Stomach (tissue), 4 donors: ENCODE measurements at regions not wholly inside any gene's neighbourhood (a gene's known extent, or its start where the extent isn't known, plus 50 kb on each side); places are given as distances from the start of the nearest gene placed in this dataset.

Experiments used
- EP300 ChIP-seq: sonication (generic); formaldehyde crosslinking; IDR thresholded peaks from one replicate; pipeline ENCODE4 v1.6.1; 2017; ENCODE audit warnings: antibody characterized with exemption
- POLR2A ChIP-seq, 4 donors: fragments of 450-650 bp; IDR thresholded peaks; one replicate each; pipeline ENCODE4 v1.6.1; 2016; ENCODE audit warnings: antibody characterized with exemption in 4 of 4, control low read depth in 2 of 4, mild to moderate bottlenecking in 1 of 4, moderate library complexity in 1 of 4
- POLR2AphosphoS5 ChIP-seq, 3 donors: sonication (generic); formaldehyde crosslinking; IDR thresholded peaks; one replicate each; pipeline ENCODE4 v1.6.1; 2016; ENCODE audit warnings: antibody characterized with exemption in 3 of 3
- TF ChIP-seq, protein P1 (sequence below), 7 experiments: fragments of 450-650 bp in 4 of 7; fragments of 200-600 bp in 3 of 7; sonication (generic) in 3 of 7; IDR thresholded peaks; one replicate each; pipeline ENCODE4 v1.5.1; 2016 to 2019; ENCODE audit warnings: antibody characterized with exemption in 7 of 7, control low read depth in 2 of 7, mild to moderate bottlenecking in 1 of 7

DNA sequence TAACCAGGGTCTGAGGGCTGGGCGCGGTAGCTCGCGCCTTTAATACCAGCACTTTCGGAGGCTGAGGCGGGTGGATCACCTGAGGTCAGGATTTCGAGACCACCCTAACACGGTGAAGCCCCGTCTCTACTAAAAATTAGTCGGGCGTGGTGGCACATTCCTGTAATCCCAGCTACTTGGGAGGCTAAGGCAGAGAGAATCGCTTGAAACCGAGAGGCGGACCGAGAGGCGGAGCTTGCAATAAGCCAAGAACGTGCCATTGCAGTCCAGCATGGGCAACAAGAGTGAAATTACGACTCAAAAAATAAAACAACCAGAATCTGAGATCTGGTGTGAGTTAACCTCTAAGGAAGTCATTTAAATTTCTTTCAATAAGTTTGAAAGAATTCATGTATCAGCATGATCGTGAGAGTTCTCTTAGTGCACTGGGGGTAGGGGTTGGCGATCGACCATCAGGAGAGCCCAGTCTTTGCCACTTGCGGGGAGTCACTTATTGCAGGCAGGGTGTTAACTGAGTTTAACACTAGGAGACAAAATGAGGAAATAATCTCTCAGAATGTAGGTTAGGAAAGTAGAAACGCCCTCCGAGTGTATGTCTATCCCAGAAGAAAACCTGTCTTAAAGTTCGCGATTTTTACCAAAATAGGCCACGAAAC, 206.5 kb upstream of the ZNF184 start:
- no peak for TF ChIP-seq EP300
- TF ChIP-seq, protein P1, sequence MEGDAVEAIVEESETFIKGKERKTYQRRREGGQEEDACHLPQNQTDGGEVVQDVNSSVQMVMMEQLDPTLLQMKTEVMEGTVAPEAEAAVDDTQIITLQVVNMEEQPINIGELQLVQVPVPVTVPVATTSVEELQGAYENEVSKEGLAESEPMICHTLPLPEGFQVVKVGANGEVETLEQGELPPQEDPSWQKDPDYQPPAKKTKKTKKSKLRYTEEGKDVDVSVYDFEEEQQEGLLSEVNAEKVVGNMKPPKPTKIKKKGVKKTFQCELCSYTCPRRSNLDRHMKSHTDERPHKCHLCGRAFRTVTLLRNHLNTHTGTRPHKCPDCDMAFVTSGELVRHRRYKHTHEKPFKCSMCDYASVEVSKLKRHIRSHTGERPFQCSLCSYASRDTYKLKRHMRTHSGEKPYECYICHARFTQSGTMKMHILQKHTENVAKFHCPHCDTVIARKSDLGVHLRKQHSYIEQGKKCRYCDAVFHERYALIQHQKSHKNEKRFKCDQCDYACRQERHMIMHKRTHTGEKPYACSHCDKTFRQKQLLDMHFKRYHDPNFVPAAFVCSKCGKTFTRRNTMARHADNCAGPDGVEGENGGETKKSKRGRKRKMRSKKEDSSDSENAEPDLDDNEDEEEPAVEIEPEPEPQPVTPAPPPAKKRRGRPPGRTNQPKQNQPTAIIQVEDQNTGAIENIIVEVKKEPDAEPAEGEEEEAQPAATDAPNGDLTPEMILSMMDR (IDR thresholded peaks at IDR 0.05), result no peak
- no peak for TF ChIP-seq POLR2A (IDR thresholded peaks at IDR 0.05)
- TF ChIP-seq POLR2AphosphoS5 (IDR thresholded peaks at IDR 0.05), result no peak
